Amniotic stem cell (primary cell): ENCODE measurements at regions not wholly inside any gene's neighbourhood (a gene's known extent, or its start where the extent isn't known, plus 50 kb on each side); places are given as distances from the start of the nearest gene placed in this dataset.

Experiments used
- DNase-seq: peaks from one replicate; lab custom pipeline; 2025; lab: John Stamatoyannopoulos, UW

DNA sequence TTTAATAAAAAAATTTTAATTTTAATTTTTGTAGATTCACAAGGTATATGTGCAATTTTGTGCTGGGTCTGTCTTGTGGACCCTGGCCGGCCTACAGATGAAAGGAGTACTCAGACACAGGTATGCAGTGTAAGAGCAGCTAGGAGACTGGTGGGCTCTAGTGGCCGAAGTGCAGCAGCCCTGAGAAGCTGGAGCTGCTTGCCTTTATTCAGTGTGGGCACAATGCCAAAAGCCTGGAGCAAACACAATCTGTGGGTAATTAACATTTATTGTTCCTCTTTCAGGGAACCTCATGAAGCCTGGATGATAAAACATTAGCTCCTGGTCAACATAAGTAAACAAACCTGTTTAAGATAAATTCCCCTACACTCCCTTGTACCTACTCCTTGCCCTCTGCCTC, 135.7 kb upstream of the SEL1L start:
- no peak for DNase-seq

DNA sequence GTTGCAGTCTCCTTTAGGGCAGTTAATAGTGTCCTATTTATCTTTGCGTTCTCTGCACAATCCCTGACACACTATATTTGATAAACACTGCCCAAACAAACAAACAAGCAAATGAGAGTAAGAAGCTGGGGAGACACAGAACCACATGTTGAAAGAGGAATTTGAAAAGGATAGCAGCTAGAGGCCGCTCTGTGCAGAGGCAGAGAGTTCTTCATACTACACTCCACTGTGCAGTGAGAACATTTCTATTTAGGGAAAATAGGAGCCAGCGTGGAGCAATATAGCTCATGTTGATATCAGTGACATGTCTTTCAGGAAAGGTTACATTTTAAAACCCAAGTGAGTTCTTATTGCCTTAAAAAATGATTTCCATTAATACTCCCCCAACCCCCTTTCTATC, 140.3 kb upstream of the SEL1L start:
- DNase-seq, result no peak

DNA sequence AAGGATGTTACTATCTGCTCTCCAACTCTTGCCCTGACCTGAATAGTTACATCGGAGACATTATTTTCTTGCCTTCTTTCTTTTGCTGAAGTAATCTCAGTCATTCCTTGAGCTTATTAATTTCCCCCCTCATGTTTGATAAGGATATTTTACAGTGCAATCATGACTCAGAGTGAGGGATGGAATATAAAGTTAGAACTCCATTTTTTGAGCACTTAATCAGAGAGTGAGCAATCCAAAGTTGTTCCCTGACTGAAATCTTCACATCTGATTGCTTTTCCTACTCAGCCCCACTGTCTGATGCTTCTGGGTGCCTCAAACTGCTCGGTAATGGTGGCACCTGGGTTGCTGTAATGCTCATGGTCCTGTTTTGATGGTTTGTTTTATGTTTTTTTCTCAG, 142.7 kb upstream of the SEL1L start:
- DNase-seq, result no peak

DNA sequence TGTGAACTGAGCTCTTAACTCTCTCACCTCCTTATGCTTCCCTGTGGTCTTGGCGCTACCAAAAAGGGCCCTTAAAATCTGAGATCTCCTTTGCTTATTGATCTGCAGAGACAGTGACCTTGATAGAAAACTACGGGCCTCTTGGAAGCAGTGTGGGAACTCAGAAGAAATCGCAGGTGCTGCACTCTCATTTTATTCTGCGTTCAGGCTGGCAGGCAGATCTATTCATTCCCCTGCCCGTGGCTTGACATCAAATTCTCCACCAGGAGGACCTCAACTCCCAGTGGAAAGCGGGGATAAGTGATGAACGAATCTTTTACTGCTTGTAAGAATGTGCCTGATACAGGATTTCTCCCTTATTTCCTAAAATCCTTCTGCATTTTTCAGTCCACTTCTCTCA, 143.2 kb upstream of the SEL1L start:
- DNase-seq, result no peak

DNA sequence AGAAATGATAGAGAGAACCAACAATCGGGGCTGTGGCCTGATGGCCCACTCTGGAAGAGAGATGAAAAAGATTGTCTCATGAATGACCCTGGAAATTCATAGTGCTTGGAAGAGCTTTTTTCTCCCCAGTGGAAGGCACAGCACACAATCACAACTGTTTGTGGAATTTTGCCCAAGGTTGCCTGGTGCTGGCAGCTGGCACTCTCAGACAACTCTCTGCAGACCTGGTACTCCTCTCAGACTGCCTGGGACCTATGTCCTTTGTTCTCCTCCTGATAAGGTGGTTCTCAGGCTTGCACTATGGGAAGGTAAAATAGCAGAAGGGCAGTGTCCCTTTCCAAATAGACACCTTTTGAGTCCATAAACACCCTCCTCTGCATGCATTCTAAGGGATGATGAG, 144.1 kb upstream of the SEL1L start:
- DNase-seq, result no peak

DNA sequence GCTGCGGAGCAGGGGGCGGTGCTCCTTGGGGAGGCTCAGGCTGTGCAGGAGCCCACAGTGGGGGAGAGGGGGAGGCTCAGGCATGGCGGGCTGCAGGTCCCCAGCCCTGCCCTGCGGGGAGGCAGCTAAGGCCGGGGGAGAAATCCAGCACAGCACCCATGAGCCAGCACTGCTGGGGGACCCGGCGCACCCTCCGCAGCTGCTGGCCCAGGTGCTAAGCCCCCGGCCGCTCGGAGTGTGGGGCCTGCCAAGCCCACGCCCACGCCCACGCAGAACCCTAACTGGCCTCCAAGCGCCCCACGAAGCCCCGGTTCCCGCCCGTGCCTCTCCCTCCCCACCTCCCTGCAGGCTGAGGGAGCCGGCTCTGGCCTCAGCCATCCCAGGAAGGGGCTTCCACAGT, 145.6 kb upstream of the SEL1L start:
- no peak for DNase-seq

DNA sequence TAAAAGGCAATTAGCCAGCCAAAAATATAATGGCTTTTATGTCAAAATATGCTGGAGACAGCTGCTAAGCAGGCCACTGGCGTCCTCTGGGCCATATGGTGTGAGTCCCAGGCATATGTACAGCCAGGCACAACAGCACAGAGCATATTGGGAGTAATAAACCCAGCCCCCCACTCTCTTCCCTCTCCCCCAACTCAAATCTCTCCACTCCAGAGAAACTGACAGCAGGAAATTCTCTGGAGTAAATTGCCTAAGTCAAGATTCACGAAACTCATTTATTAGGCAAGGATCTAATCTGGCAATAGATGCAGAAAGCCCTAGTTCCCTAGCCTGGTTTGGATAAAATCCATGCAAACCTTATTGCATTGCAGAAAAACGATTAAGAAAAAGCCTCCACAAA, 147.9 kb upstream of the SEL1L start:
- no peak for DNase-seq

DNA sequence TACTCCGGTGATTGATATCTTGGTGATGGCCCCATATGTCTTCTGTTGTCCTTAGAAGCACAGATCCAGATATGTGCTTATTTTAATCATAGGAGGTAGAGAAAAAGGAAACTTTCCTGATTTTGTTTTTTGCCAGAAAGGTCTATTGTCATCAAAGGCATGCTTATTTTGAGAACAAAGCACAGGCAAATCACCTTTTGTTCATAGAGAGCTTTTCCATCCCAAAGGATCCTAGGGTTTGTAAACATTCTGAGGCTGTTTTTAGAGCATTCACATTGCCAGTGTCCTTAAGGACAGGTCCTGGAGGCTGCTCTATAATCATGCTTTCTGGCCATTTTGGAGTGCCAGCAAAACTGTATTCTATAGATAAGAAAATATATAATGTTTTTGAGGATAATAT, 148.5 kb upstream of the SEL1L start:
- no peak for DNase-seq

DNA sequence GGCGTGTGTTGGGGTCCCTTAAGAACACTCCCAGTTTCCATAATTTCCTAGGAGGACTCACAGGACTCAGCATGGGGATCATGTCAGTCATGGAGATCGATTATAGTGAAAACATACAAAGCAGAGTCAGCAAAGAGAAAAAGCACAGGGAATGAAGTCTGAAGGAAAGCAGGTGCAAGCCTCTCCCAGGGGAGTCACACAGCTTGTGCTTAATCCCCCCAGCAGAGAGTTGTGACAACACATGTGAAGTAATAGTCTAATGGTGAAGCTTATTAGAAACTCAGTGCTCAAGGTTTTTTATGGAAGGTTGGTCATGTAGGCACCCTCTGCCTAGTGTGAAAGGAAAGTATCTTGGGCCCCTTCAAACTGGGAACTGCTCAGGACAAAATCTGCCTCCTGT, 149.0 kb upstream of the SEL1L start:
- no peak for DNase-seq

DNA sequence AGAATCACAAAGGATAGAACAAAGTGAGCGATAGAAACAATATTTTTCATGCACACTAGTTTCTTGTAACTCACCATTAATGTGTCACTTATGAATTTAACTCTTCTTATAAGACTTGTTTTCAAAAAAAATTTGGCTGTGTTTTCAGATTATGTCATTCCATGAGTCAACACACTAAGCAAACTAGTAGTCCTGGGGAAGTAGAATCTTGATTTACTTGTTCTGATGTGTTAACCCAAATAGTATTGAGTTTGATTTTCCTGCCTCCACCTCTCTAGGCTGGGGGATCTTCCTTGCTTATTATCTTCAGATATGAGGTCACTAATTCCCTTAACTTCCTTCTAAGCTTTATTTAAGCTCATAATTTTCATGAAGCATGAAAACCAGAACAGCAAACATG, 151.0 kb upstream of the SEL1L start:
- no peak for DNase-seq

DNA sequence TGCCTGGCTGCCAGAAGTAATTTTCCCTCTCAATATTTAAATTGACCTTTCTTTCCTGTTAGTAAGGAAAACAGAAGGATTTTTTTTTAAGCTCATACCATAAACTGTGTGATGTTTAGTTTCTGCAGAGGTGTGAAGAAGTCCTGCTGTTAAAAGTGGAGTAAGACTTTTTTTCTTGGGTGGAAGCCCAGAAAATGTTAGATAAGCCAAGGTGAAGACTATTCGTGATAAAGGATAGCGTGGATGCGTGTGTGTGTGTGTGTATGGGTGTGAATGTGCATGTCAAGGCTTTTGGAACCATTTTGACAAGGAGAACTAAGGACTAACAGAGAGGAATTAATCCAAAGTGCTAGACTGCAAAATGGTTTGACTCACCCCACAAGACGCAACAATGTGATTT, 152.9 kb upstream of the SEL1L start:
- DNase-seq, result no peak

DNA sequence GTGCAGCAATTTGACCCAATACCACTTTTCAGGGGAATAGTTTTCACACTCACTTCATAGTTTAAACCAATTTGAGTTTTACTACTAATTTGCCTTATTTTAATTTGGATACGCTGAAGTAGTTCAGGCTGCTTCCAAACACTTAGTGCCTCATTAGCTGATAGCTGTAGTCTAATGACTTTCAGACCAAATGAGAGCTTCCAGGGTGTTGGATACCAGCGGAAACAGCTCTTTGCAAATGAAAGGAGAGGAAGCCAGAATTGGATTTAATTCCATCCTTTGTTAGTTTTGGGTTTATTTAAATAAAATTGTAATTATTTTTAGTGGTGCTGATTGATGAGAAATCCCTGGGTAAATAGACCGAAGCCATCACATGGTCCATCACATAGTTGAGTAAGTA, 158.3 kb upstream of the SEL1L start:
- no peak for DNase-seq

DNA sequence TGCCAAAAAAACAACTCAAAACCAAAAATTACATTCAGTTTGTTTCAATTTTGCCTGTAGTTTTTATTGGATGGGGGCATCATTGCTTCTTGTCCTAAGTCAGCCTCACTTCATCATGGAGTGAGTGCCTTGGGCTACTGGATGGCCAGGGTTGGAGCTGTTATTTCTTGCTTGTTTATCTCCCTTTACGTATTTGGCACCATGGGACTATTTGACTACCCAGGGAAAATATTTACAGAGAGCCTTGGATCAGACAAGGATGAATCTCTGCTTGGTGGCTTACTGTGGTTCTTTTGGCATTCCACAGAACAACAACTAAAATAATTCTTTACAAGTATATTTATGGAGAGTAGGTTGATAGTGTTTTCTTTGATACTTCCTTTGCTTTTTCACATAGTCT, 160.8 kb upstream of the SEL1L start:
- DNase-seq, result no peak

DNA sequence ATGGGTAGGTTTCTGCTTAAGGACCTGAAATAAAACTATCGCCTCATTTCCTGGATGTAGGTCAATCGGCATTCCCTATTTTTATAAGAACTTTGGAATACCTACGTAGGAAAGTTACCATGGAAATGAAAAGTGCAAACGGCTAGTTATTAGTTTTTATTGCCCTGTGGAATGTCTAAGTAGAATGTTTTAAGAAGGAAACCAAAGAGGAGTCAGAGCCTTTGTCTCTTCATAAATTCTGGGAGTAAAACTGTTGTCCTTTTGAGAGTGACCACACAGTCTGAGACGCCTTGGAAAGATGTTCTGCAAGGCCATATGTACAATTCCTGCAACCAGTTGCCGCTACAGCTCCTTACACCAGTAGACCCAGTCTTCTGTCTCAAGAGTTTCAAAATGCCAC, 176.0 kb upstream of the SEL1L start:
- DNase-seq, result no peak

DNA sequence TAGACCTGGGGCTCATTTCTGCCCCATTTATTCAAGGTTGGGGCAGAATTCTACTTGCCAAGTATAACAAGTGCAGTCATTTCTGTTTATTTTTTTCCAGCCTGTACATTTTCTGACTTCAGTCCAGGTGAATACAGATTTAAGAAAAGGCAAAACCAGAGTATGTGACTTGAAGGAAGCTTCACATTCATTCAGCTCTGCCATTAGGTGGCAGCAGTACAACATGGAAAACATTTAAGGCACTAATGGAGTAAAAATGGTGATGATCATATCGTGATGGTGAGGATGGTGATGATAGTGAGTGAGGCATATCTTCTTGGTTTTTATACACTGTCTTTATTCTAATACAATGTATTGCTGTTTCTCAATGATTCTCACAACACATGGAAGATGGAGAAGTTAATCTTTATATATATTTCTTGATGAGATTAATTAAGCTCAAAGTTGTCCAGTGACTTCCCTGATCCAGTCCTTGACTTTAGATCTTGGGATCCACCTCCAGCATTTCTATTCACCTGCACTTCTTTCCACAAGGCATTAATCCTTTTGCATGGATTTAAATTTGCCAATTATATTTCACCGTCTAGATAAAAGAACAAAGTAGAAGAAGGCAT, 176.7 kb upstream of the SEL1L start:
- DNase-seq, result no peak

DNA sequence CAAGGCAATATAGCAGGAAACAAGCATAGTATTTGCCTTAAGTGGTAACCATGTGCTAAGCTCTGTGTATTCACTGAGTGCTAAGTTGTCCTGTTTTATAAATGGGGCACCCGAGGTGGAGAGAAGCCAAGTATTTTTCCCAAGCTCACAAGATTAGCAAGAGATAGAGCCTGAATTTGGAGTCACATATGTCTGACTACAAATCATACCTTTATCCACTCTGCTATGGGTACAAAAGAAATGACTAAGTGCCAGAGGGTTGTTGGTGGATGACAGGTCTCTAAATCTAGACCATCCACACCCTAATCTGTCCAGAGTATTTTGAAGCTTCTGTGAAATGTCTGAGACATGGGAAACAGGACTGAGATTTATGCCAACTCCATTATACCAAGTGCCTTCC, 182.1 kb upstream of the SEL1L start:
- no peak for DNase-seq

DNA sequence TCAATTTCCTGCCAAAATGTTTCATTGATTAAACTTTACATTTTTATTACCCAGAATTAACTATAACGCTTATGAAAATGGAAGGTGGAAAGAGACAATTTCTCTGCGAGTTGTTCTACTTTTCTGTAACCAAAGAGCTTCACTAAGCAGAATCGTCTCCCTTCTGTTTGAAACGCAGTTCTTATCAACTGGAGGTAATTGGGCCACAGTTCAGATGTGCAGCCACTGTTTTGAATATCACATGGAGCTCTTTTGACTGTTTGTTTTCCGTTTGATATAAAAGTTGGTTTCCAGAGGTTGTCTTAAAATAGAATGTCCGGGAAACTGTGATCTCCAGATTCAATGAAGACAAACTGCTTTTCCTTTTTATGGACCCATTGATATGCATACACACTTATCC, 183.3 kb upstream of the SEL1L start:
- no peak for DNase-seq

DNA sequence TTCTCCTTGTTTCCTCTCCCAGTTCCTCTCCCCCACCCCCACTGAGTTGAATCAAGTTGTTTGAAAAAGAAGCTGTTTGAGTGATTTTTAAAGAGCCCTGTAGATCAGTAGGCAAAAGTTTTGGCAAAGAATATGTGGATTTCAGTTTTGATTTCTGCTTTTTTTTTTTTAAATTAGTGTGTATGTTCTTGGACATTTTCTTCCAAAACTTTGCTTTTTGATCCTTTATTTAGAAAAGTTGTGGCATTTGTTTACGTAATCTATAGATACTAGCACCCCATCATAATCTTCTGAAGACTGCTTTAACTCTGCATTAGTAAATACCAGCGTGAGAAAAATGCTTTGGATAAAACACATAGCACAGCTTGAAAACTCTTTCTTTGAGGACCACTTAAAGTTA, 190.3 kb upstream of the SEL1L start:
- no peak for DNase-seq

DNA sequence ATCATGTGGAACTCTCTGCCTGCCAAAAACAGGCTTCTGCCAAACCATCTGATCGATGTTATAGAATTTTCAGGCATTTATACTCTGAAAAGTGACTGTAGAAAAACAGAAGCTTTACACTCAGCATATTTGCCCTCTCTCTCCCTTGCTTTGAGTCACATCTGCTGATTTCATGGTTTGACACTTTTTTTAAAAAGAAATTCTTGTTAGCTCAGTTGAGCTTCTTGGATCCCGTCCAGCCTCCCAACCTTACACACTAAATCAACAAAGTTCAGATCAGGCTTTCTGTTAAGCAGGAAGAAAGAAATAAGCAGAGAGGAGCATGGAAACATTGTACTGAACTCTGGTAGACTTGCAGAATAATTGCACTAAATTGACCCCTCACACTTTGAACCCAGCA, 193.6 kb upstream of the SEL1L start:
- no peak for DNase-seq

DNA sequence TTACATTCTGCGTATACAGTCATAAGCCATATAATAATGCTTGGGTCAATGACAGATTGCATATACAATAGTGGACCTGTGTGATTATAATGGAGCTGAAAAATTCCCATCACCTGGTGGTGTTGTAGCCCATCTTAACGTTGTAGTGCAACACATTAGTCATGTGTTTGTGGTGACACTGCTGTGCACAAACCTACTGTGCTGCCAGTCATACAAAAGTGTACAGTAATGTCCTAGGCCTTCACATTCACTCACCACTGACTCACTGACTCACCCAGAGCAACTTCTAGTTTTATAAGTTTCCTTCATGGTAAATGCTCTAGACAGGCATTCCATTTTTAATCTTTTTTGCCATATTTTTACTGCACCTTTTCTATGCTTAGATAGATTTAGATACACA, 194.8 kb upstream of the SEL1L start:
- DNase-seq, result no peak

DNA sequence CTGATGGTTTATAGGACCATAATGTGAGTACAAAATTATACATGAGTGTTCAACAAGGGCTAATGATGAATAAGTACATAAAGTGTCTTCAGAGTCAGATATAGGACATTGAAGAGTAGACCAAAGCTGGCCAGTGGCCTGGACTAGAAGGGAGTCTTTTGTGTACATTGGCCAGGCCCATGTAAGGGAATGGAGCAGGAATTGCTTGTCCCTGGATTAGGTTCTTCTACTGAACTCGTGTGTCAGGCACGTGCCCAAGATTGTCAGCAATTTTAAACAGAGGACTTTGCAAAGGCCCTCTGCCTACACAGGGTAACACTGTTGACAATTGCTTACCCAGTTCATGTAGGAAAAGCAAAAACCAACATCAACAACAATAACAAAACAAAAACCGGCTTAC, 196.0 kb upstream of the SEL1L start:
- no peak for DNase-seq

DNA sequence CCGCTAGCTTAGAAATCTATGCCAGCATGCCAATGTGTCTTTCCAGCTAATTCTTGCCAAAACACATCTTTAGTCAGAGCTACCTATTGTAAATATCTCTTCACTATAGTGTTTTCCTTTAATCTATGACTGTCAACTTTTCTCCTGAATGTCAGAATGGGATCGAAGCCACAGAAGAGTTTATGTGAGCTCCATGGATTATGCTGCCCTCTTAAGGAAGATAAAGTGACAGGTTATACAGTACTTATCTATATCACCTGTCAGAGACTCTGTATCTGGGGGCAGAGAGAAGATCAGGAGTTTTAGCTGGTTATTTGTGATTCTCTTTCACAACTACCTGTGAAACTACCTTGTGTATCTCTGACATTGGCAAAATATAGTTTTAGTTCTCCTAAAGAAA, 204.3 kb upstream of the SEL1L start:
- no peak for DNase-seq

DNA sequence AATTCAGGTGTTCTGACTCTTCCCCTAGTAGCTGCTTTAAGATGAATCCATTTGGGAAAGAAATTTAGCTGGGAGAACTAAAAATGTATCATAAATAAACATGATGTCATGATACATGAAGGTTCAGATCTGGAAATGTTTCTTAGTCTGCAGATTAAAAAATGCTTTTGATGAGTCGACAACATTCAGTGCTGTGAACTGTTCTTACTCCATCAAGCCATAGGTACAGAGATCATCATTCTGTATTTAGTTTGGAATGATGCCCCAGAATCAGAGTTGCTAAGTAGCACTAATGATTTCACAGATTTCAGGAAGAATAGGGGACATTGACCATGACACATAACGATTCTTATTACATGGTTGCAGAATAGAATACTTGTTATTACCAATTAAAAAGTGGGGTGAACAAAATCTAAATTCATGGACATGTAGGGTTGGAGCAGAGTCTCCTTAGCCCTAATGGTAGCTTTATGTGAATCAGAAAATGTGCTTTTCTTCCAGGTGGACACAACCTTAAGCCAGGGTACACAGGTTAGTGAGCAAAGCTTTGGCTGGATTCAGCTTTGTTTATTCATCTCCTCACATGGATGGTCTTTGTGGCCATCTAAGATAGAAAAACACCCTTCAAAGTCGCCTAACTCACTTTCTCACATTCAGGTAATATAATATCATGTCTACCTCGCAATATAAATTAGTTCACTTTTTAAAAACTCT, 205.4 kb upstream of the SEL1L start:
- no peak for DNase-seq

DNA sequence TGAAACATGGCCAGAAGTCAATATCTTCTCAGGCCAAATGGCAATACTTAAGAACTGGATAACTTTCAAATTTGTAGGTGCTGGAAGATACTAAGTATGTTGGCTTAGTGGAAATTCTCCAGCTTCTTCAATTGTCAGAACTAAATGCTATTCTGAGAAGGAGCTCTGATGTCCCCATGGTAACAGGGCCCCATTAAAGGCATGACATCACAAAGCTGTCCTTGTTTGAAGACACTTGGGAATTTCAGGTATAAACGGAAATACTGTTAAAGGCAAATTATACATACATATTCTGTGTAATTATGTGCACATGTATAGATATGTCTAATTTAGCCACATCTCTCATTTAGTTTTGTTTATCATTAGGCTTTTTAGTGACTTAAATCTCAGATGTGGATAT, 210.0 kb upstream of the SEL1L start:
- DNase-seq, result no peak
